ENCODE measurements at regions not wholly inside any gene's neighbourhood (a gene's known extent, or its start where the extent isn't known, plus 50 kb on each side); places are given as distances from the start of the nearest gene placed in this dataset.

- Histone ChIP-seq H3K9me3 (no peaks in the 10 kb centered on the region), H3K4me1 (no peaks in the 10 kb centered on the region), H3K27ac (no peak overlapping the region), H3K36me3 (no peaks in the 10 kb centered on the region), H3K4me3 (no peak overlapping the region), H3K27me3 (no peaks in the 10 kb centered on the region)
- DNase-seq (ENCODE audit: low spot score in 2 of 2), result no peak
- no peak for TF ChIP-seq POLR2A (IDR thresholded peaks at IDR 0.05)
- TF ChIP-seq CTCF (IDR thresholded peaks at IDR 0.05), result no peak
- TF ChIP-seq POLR2AphosphoS5 (IDR thresholded peaks at IDR 0.05), result no peak
- intact Hi-C loops (cut with DNase I; ENCODE audit: low total_unique reads), result no loop called here
Observed at GRCh38 chr4:24203926-24204325, 314.1 kb upstream of the PPARGC1A start.

GRCh38 chr4:24202579-24202978 lies 312.7 kb upstream of the PPARGC1A start:
- intact Hi-C loops (cut with DNase I; ENCODE audit: low total_unique reads), result no loop called here
- TF ChIP-seq POLR2AphosphoS5 (IDR thresholded peaks at IDR 0.05), result no peak
- TF ChIP-seq CTCF (IDR thresholded peaks at IDR 0.05), result no peak
- TF ChIP-seq POLR2A (IDR thresholded peaks at IDR 0.05), result no peak
- H3K27ac ChIP-seq, result no peak overlapping the region
- no peaks in the 10 kb centered on the region for H3K27me3 ChIP-seq
- H3K4me1 ChIP-seq, result no peaks in the 10 kb centered on the region
- no peak for DNase-seq (ENCODE audit: low spot score in 2 of 2)
- no peaks in the 10 kb centered on the region for H3K36me3 ChIP-seq
- no peaks in the 10 kb centered on the region for H3K9me3 ChIP-seq
- H3K4me3 ChIP-seq, result no peak overlapping the region

GRCh38 chr4:24197955-24198354 lies 308.1 kb upstream of the PPARGC1A start:
- no peaks in the 10 kb centered on the region for H3K36me3 ChIP-seq
- intact Hi-C loops (cut with DNase I; ENCODE audit: low total_unique reads), result no loop called here
- no peaks in the 10 kb centered on the region for H3K9me3 ChIP-seq
- no peaks in the 10 kb centered on the region for H3K27me3 ChIP-seq
- TF ChIP-seq POLR2A (IDR thresholded peaks at IDR 0.05), result no peak
- no peak for TF ChIP-seq POLR2AphosphoS5 (IDR thresholded peaks at IDR 0.05)
- no peak for TF ChIP-seq CTCF (IDR thresholded peaks at IDR 0.05)
- H3K4me3 ChIP-seq, result no peak overlapping the region
- H3K4me1 ChIP-seq, result no peaks in the 10 kb centered on the region
- H3K27ac ChIP-seq, result no peak overlapping the region
- DNase-seq (ENCODE audit: low spot score in 2 of 2), result no peak

GRCh38 chr4:24196785-24197184 lies 306.9 kb upstream of the PPARGC1A start:
- no peaks in the 10 kb centered on the region for H3K4me1 ChIP-seq
- no peaks in the 10 kb centered on the region for H3K9me3 ChIP-seq
- H3K36me3 ChIP-seq, result no peaks in the 10 kb centered on the region
- no peak overlapping the region for H3K4me3 ChIP-seq
- no peaks in the 10 kb centered on the region for H3K27me3 ChIP-seq
- DNase-seq (ENCODE audit: low spot score in 2 of 2), result no peak
- TF ChIP-seq CTCF (IDR thresholded peaks at IDR 0.05) (no peak), POLR2AphosphoS5 (IDR thresholded peaks at IDR 0.05) (no peak), POLR2A (IDR thresholded peaks at IDR 0.05) (no peak)
- intact Hi-C loops (cut with DNase I; ENCODE audit: low total_unique reads), result no loop called here
- no peak overlapping the region for H3K27ac ChIP-seq

GRCh38 chr4:24195991-24196736 lies 306.3 kb upstream of the PPARGC1A start:
- Histone ChIP-seq H3K4me3 (no peak overlapping the region), H3K27ac (no peak overlapping the region), H3K27me3 (no peaks in the 10 kb centered on the region), H3K9me3 (no peaks in the 10 kb centered on the region), H3K4me1 (no peaks in the 10 kb centered on the region), H3K36me3 (no peaks in the 10 kb centered on the region)
- TF ChIP-seq POLR2AphosphoS5 (IDR thresholded peaks at IDR 0.05) (no peak), CTCF (IDR thresholded peaks at IDR 0.05) (no peak), POLR2A (IDR thresholded peaks at IDR 0.05) (no peak)
- intact Hi-C loops (cut with DNase I; ENCODE audit: low total_unique reads), result no loop called here
- DNase-seq (ENCODE audit: low spot score in 2 of 2), result no peak
